ENCODE measurements at regions not wholly inside any gene's neighbourhood (a gene's known extent, or its start where the extent isn't known, plus 50 kb on each side); places are given as distances from the start of the nearest gene placed in this dataset.
"Not testable (repeated sequence)": the region's sequence is repeated elsewhere in the genome, so short reads cannot be mapped to it uniquely, and the experiment has no call there.

GRCh38 chr1:146399225-146399624 lies 170.4 kb upstream of the NOTCH2NLA start:
- not testable (repeated sequence) for TF ChIP-seq CTCF, POLR2A (IDR thresholded peaks at IDR 0.05)
